ENCODE measurements at regions not wholly inside any gene's neighbourhood (a gene's known extent, or its start where the extent isn't known, plus 50 kb on each side); places are given as distances from the start of the nearest gene placed in this dataset.

- no peak for ATAC-seq (replicated peaks)
- H3K27ac Mint-ChIP-seq = no peak overlapping the region
- no peak overlapping the region for H3K4me3 Mint-ChIP-seq
- H3K4me1 Mint-ChIP-seq = no peaks in the 10 kb centered on the region
- H3K36me3 Mint-ChIP-seq (ENCODE audit: low read depth) = no peaks in the 10 kb centered on the region
- H3K27me3 Mint-ChIP-seq = peaks cover 9% of the 10 kb centered on the region
- no peaks in the 10 kb centered on the region for H3K9me3 Mint-ChIP-seq
Observed at GRCh38 chr21:41009398-41010100, 158.4 kb upstream of the BACE2 start.

- no peaks in the 10 kb centered on the region for H3K4me1 Mint-ChIP-seq
- H3K9me3 Mint-ChIP-seq = no peaks in the 10 kb centered on the region
- H3K36me3 Mint-ChIP-seq (ENCODE audit: low read depth) = no peaks in the 10 kb centered on the region
- H3K27me3 Mint-ChIP-seq = peaks cover 6% of the 10 kb centered on the region
- no peak overlapping the region for H3K27ac Mint-ChIP-seq
- H3K4me3 Mint-ChIP-seq = no peak overlapping the region
- ATAC-seq (replicated peaks) = no peak
Observed at GRCh38 chr21:41010101-41010435, 157.9 kb upstream of the BACE2 start.

- no peaks in the 10 kb centered on the region for H3K4me1 Mint-ChIP-seq
- H3K4me3 Mint-ChIP-seq = no peak overlapping the region
- H3K9me3 Mint-ChIP-seq = no peaks in the 10 kb centered on the region
- no peaks in the 10 kb centered on the region for H3K36me3 Mint-ChIP-seq (ENCODE audit: low read depth)
- no peak overlapping the region for H3K27ac Mint-ChIP-seq
- no peak for ATAC-seq (replicated peaks)
- H3K27me3 Mint-ChIP-seq = peaks cover 6% of the 10 kb centered on the region
Observed at GRCh38 chr21:41011098-41011731, 156.7 kb upstream of the BACE2 start.

- no peaks in the 10 kb centered on the region for H3K36me3 Mint-ChIP-seq (ENCODE audit: low read depth)
- no peaks in the 10 kb centered on the region for H3K4me1 Mint-ChIP-seq
- peaks cover 6% of the 10 kb centered on the region for H3K27me3 Mint-ChIP-seq
- no peak overlapping the region for H3K27ac Mint-ChIP-seq
- no peak overlapping the region for H3K4me3 Mint-ChIP-seq
- no peak for ATAC-seq (replicated peaks)
- H3K9me3 Mint-ChIP-seq = no peaks in the 10 kb centered on the region
Observed at GRCh38 chr21:41011951-41012366, 156.0 kb upstream of the BACE2 start.

- Mint-ChIP-seq H3K9me3 (no peaks in the 10 kb centered on the region), H3K4me3 (no peak overlapping the region), H3K27me3 (peaks cover 6% of the 10 kb centered on the region), H3K36me3 (ENCODE audit: low read depth) (no peaks in the 10 kb centered on the region), H3K4me1 (no peaks in the 10 kb centered on the region), H3K27ac (no peak overlapping the region)
- no peak for ATAC-seq (replicated peaks)
Observed at GRCh38 chr21:41012425-41012824, 155.5 kb upstream of the BACE2 start.

- Mint-ChIP-seq H3K36me3 (ENCODE audit: low read depth) (no peaks in the 10 kb centered on the region), H3K9me3 (no peaks in the 10 kb centered on the region), H3K27me3 (no peaks in the 10 kb centered on the region), H3K27ac (no peak overlapping the region), H3K4me3 (no peak overlapping the region), H3K4me1 (no peaks in the 10 kb centered on the region)
- ATAC-seq (replicated peaks) = no peak
Observed at GRCh38 chr21:41016472-41016871, 151.5 kb upstream of the BACE2 start.

- no peaks in the 10 kb centered on the region for H3K36me3 Mint-ChIP-seq (ENCODE audit: low read depth)
Observed at GRCh38 chr21:41018431-41018830, 149.5 kb upstream of the BACE2 start.

GRCh38 chr21:41023936-41024335 is 144.0 kb upstream of the BACE2 start:
- H3K4me1 Mint-ChIP-seq = no peaks in the 10 kb centered on the region
- no peak overlapping the region for H3K4me3 Mint-ChIP-seq
- no peak overlapping the region for H3K27ac Mint-ChIP-seq
- peaks cover 4% of the 10 kb centered on the region for H3K27me3 Mint-ChIP-seq
- no peaks in the 10 kb centered on the region for H3K9me3 Mint-ChIP-seq
- no peak for ATAC-seq (replicated peaks)
- no peaks in the 10 kb centered on the region for H3K36me3 Mint-ChIP-seq (ENCODE audit: low read depth)

More at GRCh38 chr21:41018431-41018830, 149.5 kb upstream of the BACE2 start:
- Mint-ChIP-seq H3K27me3 (peaks cover 4% of the 10 kb centered on the region), H3K9me3 (no peaks in the 10 kb centered on the region), H3K4me1 (no peaks in the 10 kb centered on the region), H3K27ac (no peak overlapping the region), H3K4me3 (no peak overlapping the region)
- no peak for ATAC-seq (replicated peaks)

- Mint-ChIP-seq H3K27me3 (peaks cover 4% of the 10 kb centered on the region), H3K4me3 (no peak overlapping the region), H3K27ac (no peak overlapping the region), H3K4me1 (no peaks in the 10 kb centered on the region), H3K9me3 (no peaks in the 10 kb centered on the region), H3K36me3 (ENCODE audit: low read depth) (no peaks in the 10 kb centered on the region)
- no peak for ATAC-seq (replicated peaks)
Observed at GRCh38 chr21:41024341-41024740, 143.6 kb upstream of the BACE2 start.

- no peaks in the 10 kb centered on the region for H3K4me1 Mint-ChIP-seq
- H3K4me3 Mint-ChIP-seq = no peak overlapping the region
- H3K27me3 Mint-ChIP-seq = peaks cover 4% of the 10 kb centered on the region
- no peaks in the 10 kb centered on the region for H3K9me3 Mint-ChIP-seq
- no peak overlapping the region for H3K27ac Mint-ChIP-seq
- no peak for ATAC-seq (replicated peaks)
- no peaks in the 10 kb centered on the region for H3K36me3 Mint-ChIP-seq (ENCODE audit: low read depth)
Observed at GRCh38 chr21:41024746-41025254, 143.2 kb upstream of the BACE2 start.

GRCh38 chr21:41029571-41029970 is 138.4 kb upstream of the BACE2 start:
- H3K4me1 Mint-ChIP-seq = no peaks in the 10 kb centered on the region
- H3K36me3 Mint-ChIP-seq (ENCODE audit: low read depth) = no peaks in the 10 kb centered on the region
- no peak overlapping the region for H3K4me3 Mint-ChIP-seq
- no peak for ATAC-seq (replicated peaks)
- peaks cover 17% of the 10 kb centered on the region for H3K27me3 Mint-ChIP-seq
- H3K9me3 Mint-ChIP-seq = peaks cover 4% of the 10 kb centered on the region
- no peak overlapping the region for H3K27ac Mint-ChIP-seq

GRCh38 chr21:41031701-41032220 is 136.2 kb upstream of the BACE2 start:
- Mint-ChIP-seq H3K4me1 (no peaks in the 10 kb centered on the region), H3K27ac (no peak overlapping the region), H3K4me3 (no peak overlapping the region), H3K36me3 (ENCODE audit: low read depth) (no peaks in the 10 kb centered on the region), H3K27me3 (peaks cover 18% of the 10 kb centered on the region), H3K9me3 (peaks cover 4% of the 10 kb centered on the region)
- ATAC-seq (replicated peaks) = no peak

GRCh38 chr21:41032541-41032940 is 135.4 kb upstream of the BACE2 start:
- no peak overlapping the region for H3K4me3 Mint-ChIP-seq
- H3K9me3 Mint-ChIP-seq = peaks cover 4% of the 10 kb centered on the region
- H3K27ac Mint-ChIP-seq = no peak overlapping the region
- H3K27me3 Mint-ChIP-seq = peaks cover 20% of the 10 kb centered on the region
- ATAC-seq (replicated peaks) = no peak
- no peaks in the 10 kb centered on the region for H3K4me1 Mint-ChIP-seq
- no peaks in the 10 kb centered on the region for H3K36me3 Mint-ChIP-seq (ENCODE audit: low read depth)

GRCh38 chr21:41037212-41037611 is 130.7 kb upstream of the BACE2 start:
- H3K27me3 Mint-ChIP-seq = peaks cover 12% of the 10 kb centered on the region
- no peaks in the 10 kb centered on the region for H3K36me3 Mint-ChIP-seq (ENCODE audit: low read depth)
- no peaks in the 10 kb centered on the region for H3K4me1 Mint-ChIP-seq
- H3K9me3 Mint-ChIP-seq = peaks cover 4% of the 10 kb centered on the region
- no peak overlapping the region for H3K4me3 Mint-ChIP-seq
- no peak overlapping the region for H3K27ac Mint-ChIP-seq
- no peak for ATAC-seq (replicated peaks)

GRCh38 chr21:41037936-41038335 is 130.0 kb upstream of the BACE2 start:
- no peak for ATAC-seq (replicated peaks)
- Mint-ChIP-seq H3K27ac (no peak overlapping the region), H3K36me3 (ENCODE audit: low read depth) (no peaks in the 10 kb centered on the region), H3K4me3 (no peak overlapping the region), H3K9me3 (peaks cover 4% of the 10 kb centered on the region), H3K27me3 (peaks cover 7% of the 10 kb centered on the region), H3K4me1 (no peaks in the 10 kb centered on the region)
